Neural cell (in vitro differentiated cells): ENCODE measurements at regions not wholly inside any gene's neighbourhood (a gene's known extent, or its start where the extent isn't known, plus 50 kb on each side); places are given as distances from the start of the nearest gene placed in this dataset.

Experiments
- H2AFZ ChIP-seq: fragments of 200-600, 300-800 bp; sonication (generic), shearing (Covaris generic); 2 replicates; pipeline ENCODE4 v1.6.0; 2014; ENCODE audit warnings: low read depth, mild to moderate bottlenecking, antibody characterized with exemption, low read length, moderate library complexity
- H3F3A ChIP-seq: fragments of 200-600 bp; shearing (Covaris generic); 2 replicates; pipeline ENCODE4 v1.6.1; 2016; ENCODE audit warnings: mild to moderate bottlenecking, moderate library complexity, mixed read lengths, antibody characterized with exemption, low read length; ENCODE audit not compliant: insufficient read depth, poor library complexity, severe bottlenecking
- H3K27ac ChIP-seq: fragments of 200-600, 300-800 bp; sonication (generic), shearing (Covaris generic); 2 replicates; pipeline ENCODE4 v1.5.1; 2014; ENCODE audit warnings: mild to moderate bottlenecking, low read length, moderate library complexity
- H3K27me3 ChIP-seq: fragments of 300-800, 200-600 bp; sonication (generic), shearing (Covaris generic); 2 replicates; pipeline ENCODE4 v1.6.0; 2014; ENCODE audit warnings: mild to moderate bottlenecking, low read depth, low read length, moderate library complexity; ENCODE audit not compliant: insufficient read depth
- H3K36me3 ChIP-seq: fragments of 300-800, 200-600 bp; sonication (generic), shearing (Covaris generic); 2 replicates; pipeline ENCODE4 v1.5.1; 2014; ENCODE audit warnings: mild to moderate bottlenecking, antibody characterized with exemption, low read length, moderate library complexity; ENCODE audit not compliant: insufficient read depth
- H3K4me2 ChIP-seq: fragments of 300-800, 200-600 bp; sonication (generic), shearing (Covaris generic); 2 replicates; pipeline ENCODE4 v1.6.0; 2014; ENCODE audit warnings: mild to moderate bottlenecking, low read length
- H3K4me3 ChIP-seq: fragments of 300-800, 200-600 bp; sonication (generic), shearing (Covaris generic); 2 replicates; pipeline ENCODE4 v1.5.1; 2014; ENCODE audit warnings: mild to moderate bottlenecking, low read length, moderate library complexity
- H3K79me2 ChIP-seq: fragments of 200-600 bp; shearing (Covaris generic); replicated peaks from 2 replicates; pipeline ENCODE4 v1.6.0; 2014; ENCODE audit warnings: mild to moderate bottlenecking, low read length, moderate library complexity; ENCODE audit not compliant: insufficient read depth
- H3K9ac ChIP-seq: fragments of 300-800, 200-600 bp; sonication (generic), shearing (Covaris generic); 2 replicates; pipeline ENCODE4 v1.6.1; 2016; ENCODE audit warnings: mild to moderate bottlenecking, low read length, mixed read lengths
- H3K9me2 ChIP-seq: fragments of 200-600 bp; shearing (Covaris generic); 2 replicates; pipeline ENCODE4 v1.6.1; 2016; ENCODE audit warnings: mild to moderate bottlenecking, low read length, mixed read lengths; ENCODE audit not compliant: insufficient read depth
- H3K9me3 ChIP-seq: fragments of 200-600, 300-800 bp; sonication (generic), shearing (Covaris generic); 2 replicates; pipeline ENCODE4 v1.6.1; 2016; ENCODE audit warnings: mild to moderate bottlenecking, mixed run types, low read length, moderate library complexity, mixed read lengths
- H4K20me1 ChIP-seq: fragments of 200-600 bp; shearing (Covaris generic); 2 replicates; pipeline ENCODE4 v1.6.1; 2016; ENCODE audit warnings: mild to moderate bottlenecking, mixed run types; ENCODE audit not compliant: insufficient read depth
- EP300 ChIP-seq: fragments of 450-650 bp; conservative IDR thresholded peaks from 2 replicates; pipeline ENCODE4 v1.6.1; 2014; ENCODE audit warnings: antibody characterized with exemption, mild to moderate bottlenecking, moderate library complexity; ENCODE audit not compliant: poor library complexity, severe bottlenecking
- EZH2 ChIP-seq: fragments of 200-600, 300-800 bp; shearing (Covaris generic), sonication (generic); IDR thresholded peaks from 2 replicates; pipeline ENCODE4 v1.6.1; 2014; ENCODE audit warnings: antibody characterized with exemption, low read length, borderline replicate concordance, mild to moderate bottlenecking; ENCODE audit not compliant: insufficient read depth, poor library complexity, severe bottlenecking
- MXI1 ChIP-seq: fragments of 450-650 bp; conservative IDR thresholded peaks from 2 replicates; pipeline ENCODE4 v1.6.1; 2014; ENCODE audit warnings: antibody characterized with exemption, mild to moderate bottlenecking; ENCODE audit not compliant: poor library complexity, severe bottlenecking
- POLR2AphosphoS5 ChIP-seq: IDR thresholded peaks from 2 replicates; pipeline ENCODE4 v1.6.1; 2012
- RAD21 ChIP-seq: fragments of 450-650 bp; conservative IDR thresholded peaks from 2 replicates; pipeline ENCODE4 v1.6.1; 2014; ENCODE audit warnings: antibody characterized with exemption, mild to moderate bottlenecking, moderate library complexity
- SMC3 ChIP-seq: fragments of 450-650 bp; conservative IDR thresholded peaks from 2 replicates; pipeline ENCODE4 v1.6.1; 2014; ENCODE audit warnings: antibody characterized with exemption, mild to moderate bottlenecking, moderate library complexity; ENCODE audit not compliant: poor library complexity
- TAF1 ChIP-seq: IDR thresholded peaks from 2 replicates; pipeline ENCODE4 v1.6.1; 2012; ENCODE audit warnings: low read depth
- TF ChIP-seq, protein P1 (sequence below): IDR thresholded peaks from 2 replicates; pipeline ENCODE4 v1.6.1; 2012; ENCODE audit warnings: borderline replicate concordance
- TF ChIP-seq, protein P2 (sequence below): fragments of 450-650 bp; IDR thresholded peaks from 2 replicates; pipeline ENCODE4 v1.5.1; 2014; ENCODE audit warnings: antibody characterized with exemption, mild to moderate bottlenecking, moderate library complexity; ENCODE audit not compliant: poor library complexity, severe bottlenecking

DNA sequence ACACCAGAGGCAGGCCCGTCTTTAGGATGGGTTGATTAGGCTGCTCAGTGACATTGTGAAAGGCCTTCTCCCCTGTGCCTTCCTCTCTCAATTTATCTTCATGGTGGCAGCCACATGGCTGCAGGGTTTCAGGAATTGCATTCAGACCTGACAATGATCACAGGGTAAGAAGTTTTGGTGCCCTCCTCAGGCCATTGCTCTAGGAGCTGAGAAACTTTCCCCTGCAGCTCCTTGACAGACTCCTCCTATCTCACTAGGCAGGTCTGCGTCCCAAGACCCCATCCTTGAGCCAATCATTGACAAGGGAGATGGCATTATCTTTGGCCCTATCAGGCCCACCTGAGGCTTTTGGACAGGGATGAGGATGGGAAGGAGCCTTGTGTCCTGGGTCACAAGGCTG lies 57.4 kb upstream of the ANO4 start:
- no peaks in the 10 kb centered on the region for H3K36me3 ChIP-seq
- no peak overlapping the region for H3K4me2 ChIP-seq
- TF ChIP-seq MXI1: no peak
- TF ChIP-seq TAF1: no peak
- TF ChIP-seq POLR2AphosphoS5: no peak
- TF ChIP-seq, protein P1, sequence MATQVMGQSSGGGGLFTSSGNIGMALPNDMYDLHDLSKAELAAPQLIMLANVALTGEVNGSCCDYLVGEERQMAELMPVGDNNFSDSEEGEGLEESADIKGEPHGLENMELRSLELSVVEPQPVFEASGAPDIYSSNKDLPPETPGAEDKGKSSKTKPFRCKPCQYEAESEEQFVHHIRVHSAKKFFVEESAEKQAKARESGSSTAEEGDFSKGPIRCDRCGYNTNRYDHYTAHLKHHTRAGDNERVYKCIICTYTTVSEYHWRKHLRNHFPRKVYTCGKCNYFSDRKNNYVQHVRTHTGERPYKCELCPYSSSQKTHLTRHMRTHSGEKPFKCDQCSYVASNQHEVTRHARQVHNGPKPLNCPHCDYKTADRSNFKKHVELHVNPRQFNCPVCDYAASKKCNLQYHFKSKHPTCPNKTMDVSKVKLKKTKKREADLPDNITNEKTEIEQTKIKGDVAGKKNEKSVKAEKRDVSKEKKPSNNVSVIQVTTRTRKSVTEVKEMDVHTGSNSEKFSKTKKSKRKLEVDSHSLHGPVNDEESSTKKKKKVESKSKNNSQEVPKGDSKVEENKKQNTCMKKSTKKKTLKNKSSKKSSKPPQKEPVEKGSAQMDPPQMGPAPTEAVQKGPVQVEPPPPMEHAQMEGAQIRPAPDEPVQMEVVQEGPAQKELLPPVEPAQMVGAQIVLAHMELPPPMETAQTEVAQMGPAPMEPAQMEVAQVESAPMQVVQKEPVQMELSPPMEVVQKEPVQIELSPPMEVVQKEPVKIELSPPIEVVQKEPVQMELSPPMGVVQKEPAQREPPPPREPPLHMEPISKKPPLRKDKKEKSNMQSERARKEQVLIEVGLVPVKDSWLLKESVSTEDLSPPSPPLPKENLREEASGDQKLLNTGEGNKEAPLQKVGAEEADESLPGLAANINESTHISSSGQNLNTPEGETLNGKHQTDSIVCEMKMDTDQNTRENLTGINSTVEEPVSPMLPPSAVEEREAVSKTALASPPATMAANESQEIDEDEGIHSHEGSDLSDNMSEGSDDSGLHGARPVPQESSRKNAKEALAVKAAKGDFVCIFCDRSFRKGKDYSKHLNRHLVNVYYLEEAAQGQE: no peak
- TF ChIP-seq EZH2: no peak
- no peak for TF ChIP-seq EP300
- TF ChIP-seq, protein P2, sequence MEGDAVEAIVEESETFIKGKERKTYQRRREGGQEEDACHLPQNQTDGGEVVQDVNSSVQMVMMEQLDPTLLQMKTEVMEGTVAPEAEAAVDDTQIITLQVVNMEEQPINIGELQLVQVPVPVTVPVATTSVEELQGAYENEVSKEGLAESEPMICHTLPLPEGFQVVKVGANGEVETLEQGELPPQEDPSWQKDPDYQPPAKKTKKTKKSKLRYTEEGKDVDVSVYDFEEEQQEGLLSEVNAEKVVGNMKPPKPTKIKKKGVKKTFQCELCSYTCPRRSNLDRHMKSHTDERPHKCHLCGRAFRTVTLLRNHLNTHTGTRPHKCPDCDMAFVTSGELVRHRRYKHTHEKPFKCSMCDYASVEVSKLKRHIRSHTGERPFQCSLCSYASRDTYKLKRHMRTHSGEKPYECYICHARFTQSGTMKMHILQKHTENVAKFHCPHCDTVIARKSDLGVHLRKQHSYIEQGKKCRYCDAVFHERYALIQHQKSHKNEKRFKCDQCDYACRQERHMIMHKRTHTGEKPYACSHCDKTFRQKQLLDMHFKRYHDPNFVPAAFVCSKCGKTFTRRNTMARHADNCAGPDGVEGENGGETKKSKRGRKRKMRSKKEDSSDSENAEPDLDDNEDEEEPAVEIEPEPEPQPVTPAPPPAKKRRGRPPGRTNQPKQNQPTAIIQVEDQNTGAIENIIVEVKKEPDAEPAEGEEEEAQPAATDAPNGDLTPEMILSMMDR: no peak
- no peak for TF ChIP-seq SMC3
- TF ChIP-seq RAD21: no peak
- H3K27me3 ChIP-seq: no peaks in the 10 kb centered on the region
- H3K4me3 ChIP-seq: no peak overlapping the region
- no peaks in the 10 kb centered on the region for H4K20me1 ChIP-seq
- no peaks in the 10 kb centered on the region for H3K9me3 ChIP-seq
- no peak overlapping the region for H3K27ac ChIP-seq
- H3F3A ChIP-seq: no peaks in the 10 kb centered on the region
- H3K79me2 ChIP-seq: no peaks in the 10 kb centered on the region
- H3K9ac ChIP-seq: no peak overlapping the region
- no peak overlapping the region for H2AFZ ChIP-seq
- H3K9me2 ChIP-seq: no peaks in the 10 kb centered on the region

DNA sequence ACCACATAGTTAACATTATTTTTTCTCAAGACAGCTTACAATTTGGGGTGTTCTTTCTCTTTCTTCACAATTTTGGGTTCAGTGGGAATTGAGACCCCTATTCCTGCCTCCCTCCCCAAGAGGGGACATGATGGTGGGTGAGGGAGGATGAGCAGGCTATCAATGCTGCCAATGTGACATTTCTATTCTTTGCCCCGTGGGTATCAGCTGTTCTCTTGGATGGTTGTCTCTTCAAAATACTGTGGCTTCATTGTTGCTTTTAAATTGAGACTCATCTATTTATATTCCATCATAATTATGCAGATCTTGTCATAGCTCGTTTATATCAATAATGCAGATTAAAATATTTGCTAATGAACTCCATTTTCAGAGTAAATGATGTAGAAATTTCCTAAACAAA lies 56.5 kb upstream of the ANO4 start:
- no peak overlapping the region for H3K4me3 ChIP-seq
- H2AFZ ChIP-seq: no peak overlapping the region
- H3K27me3 ChIP-seq: no peaks in the 10 kb centered on the region
- H3K36me3 ChIP-seq: no peaks in the 10 kb centered on the region
- H3K9me3 ChIP-seq: no peaks in the 10 kb centered on the region
- no peaks in the 10 kb centered on the region for H3F3A ChIP-seq
- TF ChIP-seq POLR2AphosphoS5 (no peak), MXI1 (no peak), TAF1 (no peak), SMC3 (no peak)
- TF ChIP-seq, protein P1: no peak
- TF ChIP-seq, protein P2: no peak
- H3K9me2 ChIP-seq: no peaks in the 10 kb centered on the region
- H3K9ac ChIP-seq: no peak overlapping the region
- H4K20me1 ChIP-seq: no peaks in the 10 kb centered on the region
- no peaks in the 10 kb centered on the region for H3K79me2 ChIP-seq
- no peak overlapping the region for H3K4me2 ChIP-seq
- no peak overlapping the region for H3K27ac ChIP-seq
